Upper lobe of left lung (tissue), 6 donors: ENCODE measurements at regions not wholly inside any gene's neighbourhood (a gene's known extent, or its start where the extent isn't known, plus 50 kb on each side); places are given as distances from the start of the nearest gene placed in this dataset.

ENCODE experiments used
- ATAC-seq, 2 donors: fragments of 200-7000 bp; cut with Tn5 transposase; one replicate each; pipeline ENCODE4 v1.9.1; 2022; ENCODE audit warnings: mild to moderate bottlenecking in 2 of 2, moderate library complexity in 2 of 2; ENCODE audit not compliant: low FRiP score in 2 of 2
- DNase-seq, 2 donors: peaks; one replicate each; pipeline ENCODE4 v3.0.0-alpha.2; 2019 to 2020
- H3K27ac ChIP-seq, 4 donors: fragments of 200-600 bp; sonication (generic); one replicate each; pipeline ENCODE4 v1.5.1; 2016 to 2019
- H3K27me3 ChIP-seq, 4 donors: fragments of 200-600 bp; sonication (generic); one replicate each; pipeline ENCODE4 v1.5.1; 2017 to 2019
- H3K36me3 ChIP-seq, 4 donors: fragments of 200-600 bp; sonication (generic); one replicate each; pipeline ENCODE4 v1.5.1; 2016 to 2019
- H3K4me1 ChIP-seq, 4 donors: fragments of 200-600 bp; sonication (generic); one replicate each; pipeline ENCODE4 v1.5.1; 2018 to 2019
- H3K4me3 ChIP-seq, 4 donors: fragments of 200-600 bp; sonication (generic); one replicate each; pipeline ENCODE4 v1.5.1; 2017 to 2019; ENCODE audit warnings: mild to moderate bottlenecking in 2 of 4, moderate library complexity in 1 of 4
- H3K9me3 ChIP-seq, 4 donors: fragments of 200-600 bp; sonication (generic); one replicate each; pipeline ENCODE4 v1.5.1; 2018 to 2019
- EP300 ChIP-seq, 4 donors: sonication (generic); formaldehyde crosslinking; IDR thresholded peaks; one replicate each; pipeline ENCODE4 v1.5.1; 2017; ENCODE audit warnings: antibody characterized with exemption in 4 of 4, control low read depth in 2 of 4
- POLR2A ChIP-seq, 4 donors: fragments of 450-650 bp; IDR thresholded peaks; one replicate each; pipeline ENCODE4 v1.5.1; 2016 to 2017; ENCODE audit warnings: antibody characterized with exemption in 4 of 4, mild to moderate bottlenecking in 2 of 4
- POLR2AphosphoS5 ChIP-seq, 2 donors: sonication (generic); formaldehyde crosslinking; IDR thresholded peaks; one replicate each; pipeline ENCODE4 v1.5.1; 2017; ENCODE audit warnings: antibody characterized with exemption in 2 of 2
- WGBS, 2 donors: methylation state at CpG; one replicate each; pipeline ENCODE4 v1.1.5; 2017 to 2018; 5-methylcytosine and 5-hydroxymethylcytosine counted together
- TF ChIP-seq, protein P1 (sequence below), 6 experiments: fragments of 450-650 bp in 4 of 6; fragments of 200-600 bp in 2 of 6; sonication (generic) in 2 of 6; IDR thresholded peaks; one replicate each; pipeline ENCODE4 v1.5.1; 2016 to 2019; ENCODE audit warnings: antibody characterized with exemption in 6 of 6
- donor health status: DM: no; HTN: no; CAD: no; lungs with moderate emphysema.
- donor health status: DM: no; HTN: yes; CAD: no; lungs with severe emphysema.

DNA sequence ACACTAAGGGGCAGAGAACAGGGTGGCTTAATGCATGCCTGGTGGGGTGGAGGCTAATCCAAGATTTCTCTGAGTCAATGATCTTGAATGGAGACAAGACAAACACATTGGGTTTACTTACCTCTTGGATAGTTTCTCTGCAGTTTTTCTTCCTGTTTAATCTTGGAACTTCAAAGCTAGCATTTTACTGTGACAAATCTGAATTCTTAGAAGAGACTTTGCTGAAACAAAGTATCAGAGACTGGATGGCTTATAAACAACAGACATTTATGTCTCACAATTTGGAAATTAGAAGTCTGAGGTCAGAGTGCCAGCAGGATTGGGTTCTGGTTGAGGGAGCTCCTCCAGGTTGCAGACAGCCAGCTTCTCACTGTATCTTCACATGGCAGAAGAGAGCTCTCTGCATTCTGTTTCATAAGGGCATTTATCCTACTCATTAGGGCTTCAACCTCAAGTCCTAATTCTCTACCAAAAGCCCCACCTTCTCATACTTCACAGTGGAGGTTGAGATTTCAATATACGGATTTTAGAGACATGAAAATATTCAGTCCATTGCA lies 921.8 kb downstream of the VRK1 start:
- 76 to 79% methylated on average over 1 of the region's 1 CpG for WGBS, 2 donors
- ATAC-seq = no peak
- DNase-seq = no peak
- Histone ChIP-seq H3K27ac (no peak overlapping the region), H3K4me3 (no peak overlapping the region), H3K4me1 (peaks cover 0 to 1% (median 0%) of the 10 kb centered on the region in 4 donors), H3K9me3 (peaks cover 0 to 5% (median 0%) of the 10 kb centered on the region in 4 donors), H3K36me3 (no peaks in the 10 kb centered on the region), H3K27me3 (no peaks in the 10 kb centered on the region)
- TF ChIP-seq, protein P1, sequence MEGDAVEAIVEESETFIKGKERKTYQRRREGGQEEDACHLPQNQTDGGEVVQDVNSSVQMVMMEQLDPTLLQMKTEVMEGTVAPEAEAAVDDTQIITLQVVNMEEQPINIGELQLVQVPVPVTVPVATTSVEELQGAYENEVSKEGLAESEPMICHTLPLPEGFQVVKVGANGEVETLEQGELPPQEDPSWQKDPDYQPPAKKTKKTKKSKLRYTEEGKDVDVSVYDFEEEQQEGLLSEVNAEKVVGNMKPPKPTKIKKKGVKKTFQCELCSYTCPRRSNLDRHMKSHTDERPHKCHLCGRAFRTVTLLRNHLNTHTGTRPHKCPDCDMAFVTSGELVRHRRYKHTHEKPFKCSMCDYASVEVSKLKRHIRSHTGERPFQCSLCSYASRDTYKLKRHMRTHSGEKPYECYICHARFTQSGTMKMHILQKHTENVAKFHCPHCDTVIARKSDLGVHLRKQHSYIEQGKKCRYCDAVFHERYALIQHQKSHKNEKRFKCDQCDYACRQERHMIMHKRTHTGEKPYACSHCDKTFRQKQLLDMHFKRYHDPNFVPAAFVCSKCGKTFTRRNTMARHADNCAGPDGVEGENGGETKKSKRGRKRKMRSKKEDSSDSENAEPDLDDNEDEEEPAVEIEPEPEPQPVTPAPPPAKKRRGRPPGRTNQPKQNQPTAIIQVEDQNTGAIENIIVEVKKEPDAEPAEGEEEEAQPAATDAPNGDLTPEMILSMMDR (IDR thresholded peaks at IDR 0.05) = no peak
- TF ChIP-seq POLR2AphosphoS5 (IDR thresholded peaks at IDR 0.05) = no peak
- TF ChIP-seq POLR2A (IDR thresholded peaks at IDR 0.05) = no peak
- no peak for TF ChIP-seq EP300 (IDR thresholded peaks at IDR 0.05)

- no peak for ATAC-seq
- Histone ChIP-seq H3K36me3 (no peaks in the 10 kb centered on the region), H3K4me3 (no peak overlapping the region), H3K4me1 (peaks cover 0 to 5% (median 2%) of the 10 kb centered on the region in 4 donors), H3K27me3 (no peaks in the 10 kb centered on the region), H3K9me3 (peaks cover 0 to 5% (median 0%) of the 10 kb centered on the region in 4 donors), H3K27ac (no peak overlapping the region)
- TF ChIP-seq POLR2A (IDR thresholded peaks at IDR 0.05) (no peak), POLR2AphosphoS5 (IDR thresholded peaks at IDR 0.05) (no peak), EP300 (IDR thresholded peaks at IDR 0.05) (no peak)
- TF ChIP-seq, protein P1 (IDR thresholded peaks at IDR 0.05) = no peak
- no peak for DNase-seq
- WGBS, 2 donors = 62 to 77% methylated on average over 2 of the region's 2 CpGs
Measured at GRCh38 chr14:97719931-97720330, 922.7 kb downstream of the VRK1 start.

DNA sequence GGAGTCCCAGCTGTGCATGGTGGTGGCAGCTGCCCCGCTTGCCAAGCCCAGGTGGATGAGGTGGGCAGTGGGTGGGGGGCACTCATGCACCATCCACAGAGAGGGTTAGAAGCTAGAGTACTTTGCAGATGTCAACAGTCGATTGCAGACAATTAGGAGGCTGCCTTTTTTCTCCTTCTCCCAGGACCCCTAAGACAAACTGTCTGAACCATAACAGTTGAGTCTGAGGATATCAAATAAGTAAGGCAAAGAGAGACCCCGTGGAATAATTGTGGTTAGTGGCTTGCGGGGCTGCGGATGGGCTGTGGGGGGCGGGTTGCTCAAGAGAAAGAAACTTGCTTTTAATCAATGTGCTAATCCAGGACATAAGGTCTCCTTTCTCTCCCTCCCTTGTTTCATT lies 926.2 kb downstream of the VRK1 start:
- H3K36me3 ChIP-seq = no peaks in the 10 kb centered on the region
- WGBS, 2 donors = 79 to 86% methylated on average over 6 of the region's 6 CpGs
- H3K4me3 ChIP-seq = no peak overlapping the region
- H3K27ac ChIP-seq = no peak overlapping the region
- TF ChIP-seq, protein P1 (IDR thresholded peaks at IDR 0.05) = no peak
- TF ChIP-seq POLR2A (IDR thresholded peaks at IDR 0.05) = no peak
- TF ChIP-seq POLR2AphosphoS5 (IDR thresholded peaks at IDR 0.05) = no peak
- TF ChIP-seq EP300 (IDR thresholded peaks at IDR 0.05) = no peak
- peaks cover 0 to 5% (median 2%) of the 10 kb centered on the region in 4 donors for H3K4me1 ChIP-seq
- peaks cover 0 to 5% (median 0%) of the 10 kb centered on the region in 4 donors for H3K9me3 ChIP-seq
- no peak for ATAC-seq
- peak in 1 of 2 donors; percentile 36 for DNase-seq
- no peaks in the 10 kb centered on the region for H3K27me3 ChIP-seq

DNA sequence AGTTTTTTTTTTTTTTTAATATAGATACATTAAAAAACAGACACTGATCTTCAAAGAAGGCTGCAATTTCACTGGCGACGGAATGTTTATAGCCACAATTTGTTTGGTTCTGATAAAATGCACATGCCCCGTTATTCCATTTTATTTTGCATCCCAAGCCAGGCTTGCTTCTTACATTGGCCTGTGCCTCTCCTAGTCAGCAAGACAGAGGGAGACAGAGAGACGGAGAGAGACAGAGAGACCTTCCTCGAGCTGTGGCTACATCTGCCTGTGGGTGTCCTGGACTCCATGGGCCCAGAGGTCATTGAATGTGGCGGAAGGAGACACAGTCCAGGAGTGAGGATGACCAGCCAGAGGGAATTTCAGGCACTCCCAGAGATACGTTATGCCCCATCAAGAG lies 926.6 kb downstream of the VRK1 start:
- Histone ChIP-seq H3K27ac (peak overlapping the region in 2 of 4 donors; percentile 33 to 51), H3K27me3 (no peaks in the 10 kb centered on the region), H3K9me3 (peaks cover 0 to 5% (median 0%) of the 10 kb centered on the region in 4 donors), H3K36me3 (no peaks in the 10 kb centered on the region), H3K4me3 (no peak overlapping the region), H3K4me1 (peaks cover 0 to 5% (median 2%) of the 10 kb centered on the region in 4 donors)
- 78 to 89% methylated on average over 7 of the region's 7 CpGs for WGBS, 2 donors
- DNase-seq (no peak), ATAC-seq (no peak)
- no peak for TF ChIP-seq POLR2A (IDR thresholded peaks at IDR 0.05)
- TF ChIP-seq EP300 (IDR thresholded peaks at IDR 0.05) = no peak
- TF ChIP-seq, protein P1 (IDR thresholded peaks at IDR 0.05) = no peak
- no peak for TF ChIP-seq POLR2AphosphoS5 (IDR thresholded peaks at IDR 0.05)

GRCh38 chr14:97724265-97724731 lies 927.1 kb downstream of the VRK1 start:
- H3K36me3 ChIP-seq = no peaks in the 10 kb centered on the region
- peaks cover 0 to 5% (median 0%) of the 10 kb centered on the region in 4 donors for H3K9me3 ChIP-seq
- no peaks in the 10 kb centered on the region for H3K27me3 ChIP-seq
- H3K4me1 ChIP-seq = peaks cover 0 to 5% (median 2%) of the 10 kb centered on the region in 4 donors
- TF ChIP-seq POLR2A (IDR thresholded peaks at IDR 0.05) (peak in 1 of 4 donors; percentile 11), POLR2AphosphoS5 (IDR thresholded peaks at IDR 0.05) (no peak)
- peak overlapping the region in 2 of 4 donors; percentile 33 to 51 for H3K27ac ChIP-seq
- ATAC-seq (peak in 1 of 2 donors; percentile 17), DNase-seq (no peak)
- H3K4me3 ChIP-seq = peak overlapping the region in 1 of 4 donors; percentile 4
- 13 to 21% methylated on average over 9 of the region's 9 CpGs for WGBS, 2 donors
